IMR-90 (cell line): ENCODE measurements at regions not wholly inside any gene's neighbourhood (a gene's known extent, or its start where the extent isn't known, plus 50 kb on each side); places are given as distances from the start of the nearest gene placed in this dataset.

ENCODE experiments used
- ATAC-seq: fragments of 200-7000 bp; cut with Tn5 transposase; 2 replicates; pipeline ENCODE4 v1.9.1; 2020; ENCODE audit warnings: low read depth, mild to moderate bottlenecking, moderate library complexity
- BruUV-seq: library from RNA; stranded (reverse); fragments of 400-500 nt; replicated peaks from 2 replicates; lab custom pipeline; 2021; lab: Mats Ljungman, UMichigan
- CTCF ChIA-PET: fragments of 300-600 bp; formaldehyde crosslinking; extraction: SDS; loops from one replicate; lab custom pipeline; 2021; ENCODE audit warnings: antibody characterized with exemption; lab: Yijun Ruan, JAX
- POLR2A ChIA-PET: fragments of 300-600 bp; sonication (Branson Sonifier 250); formaldehyde crosslinking; loops from one replicate; lab custom pipeline; 2022; ENCODE audit warnings: antibody characterized with exemption; ENCODE audit not compliant: unreplicated experiment; lab: Charles Lee
- DNase-seq: peaks from one replicate; pipeline ENCODE4 v3.0.0; 2013
- H2AFZ ChIP-seq: replicated peaks from 2 replicates; pipeline ENCODE3; 2013; ENCODE audit warnings: low read length, mild to moderate bottlenecking; ENCODE audit not compliant: poor library complexity
- H2AK5ac ChIP-seq: 2 replicates; pipeline ENCODE4 v1.6.1; 2013; ENCODE audit warnings: low read depth, low read length, inconsistent platforms
- H2AK9ac ChIP-seq: replicated peaks from 2 replicates; pipeline ENCODE3; 2013; ENCODE audit warnings: mild to moderate bottlenecking, low read depth, low read length, moderate library complexity; ENCODE audit not compliant: poor library complexity
- H2BK120ac ChIP-seq: 2 replicates; pipeline ENCODE4 v1.6.1; 2013; ENCODE audit warnings: low read depth, low read length, inconsistent platforms
- H2BK15ac ChIP-seq: 3 replicates; pipeline ENCODE4 v1.6.1; 2013; ENCODE audit warnings: low read depth, low read length, inconsistent platforms
- H2BK20ac ChIP-seq: 2 replicates; pipeline ENCODE4 v1.6.1; 2013; ENCODE audit warnings: low read depth, mild to moderate bottlenecking, inconsistent platforms, low read length, moderate library complexity
- H2BK5ac ChIP-seq: 2 replicates; pipeline ENCODE4 v1.6.1; 2013; ENCODE audit warnings: mild to moderate bottlenecking, low read depth, low read length, inconsistent platforms; ENCODE audit not compliant: poor library complexity, severe bottlenecking
- H3K14ac ChIP-seq: replicated peaks from 2 replicates; pipeline ENCODE4 v1.6.1; 2013; ENCODE audit warnings: low read depth, low read length, inconsistent platforms
- H3K18ac ChIP-seq: 2 replicates; pipeline ENCODE4 v1.6.1; 2013; ENCODE audit warnings: low read depth, low read length, control low read depth
- H3K23ac ChIP-seq: 2 replicates; pipeline ENCODE4 v1.6.1; 2013; ENCODE audit warnings: low read depth, low read length, inconsistent platforms
- H3K27ac ChIP-seq: 2 replicates; pipeline ENCODE4 v1.5.1; 2013; ENCODE audit warnings: mild to moderate bottlenecking, control low read depth, low read length; ENCODE audit not compliant: insufficient read depth
- H3K27me3 ChIP-seq: 2 replicates; pipeline ENCODE4 v1.6.1; 2013; ENCODE audit warnings: low read length; ENCODE audit not compliant: control insufficient read depth, insufficient read depth
- H3K36me3 ChIP-seq: 2 replicates; pipeline ENCODE4 v1.6.1; 2013; ENCODE audit warnings: low read length, mixed read lengths; ENCODE audit not compliant: control insufficient read depth, insufficient read depth
- H3K4ac ChIP-seq: 2 replicates; pipeline ENCODE4 v1.6.1; 2013; ENCODE audit warnings: low read depth, low read length, inconsistent platforms
- H3K4me1 ChIP-seq: 2 replicates; pipeline ENCODE4 v1.6.1; 2013; ENCODE audit warnings: low read length, mixed read lengths; ENCODE audit not compliant: control insufficient read depth, insufficient read depth
- H3K4me2 ChIP-seq: 2 replicates; pipeline ENCODE4 v1.6.1; 2013; ENCODE audit warnings: low read depth, mild to moderate bottlenecking, control low read depth, low read length, moderate library complexity
- H3K4me3 ChIP-seq: 2 replicates; pipeline ENCODE4 v1.5.1; 2013; ENCODE audit warnings: low read depth, mild to moderate bottlenecking, control low read depth, low read length, moderate library complexity; ENCODE audit not compliant: insufficient read depth
- H3K56ac ChIP-seq: 2 replicates; pipeline ENCODE4 v1.6.1; 2013; ENCODE audit warnings: low read length, inconsistent platforms; ENCODE audit not compliant: insufficient read depth; ENCODE audit errors: extremely low read depth
- H3K79me1 ChIP-seq, 2 experiments: 2 replicates each; pipeline ENCODE4 v1.6.1; 2013; ENCODE audit warnings: low read length in 2 of 2, inconsistent platforms in 1 of 2, low read depth in 1 of 2
- H3K9ac ChIP-seq: 2 replicates; pipeline ENCODE4 v1.6.1; 2013; ENCODE audit warnings: low read depth, low read length, control low read depth
- H3K9me1 ChIP-seq: 2 replicates; pipeline ENCODE4 v1.6.1; 2013; ENCODE audit warnings: low read length, inconsistent platforms; ENCODE audit not compliant: insufficient read depth
- H3K9me3 ChIP-seq: 2 replicates; pipeline ENCODE4 v1.6.1; 2013; ENCODE audit warnings: low read length; ENCODE audit not compliant: control insufficient read depth, insufficient read depth
- H4K20me1 ChIP-seq: 2 replicates; pipeline ENCODE4 v1.6.1; 2013; ENCODE audit warnings: low read length, inconsistent platforms; ENCODE audit not compliant: insufficient read depth
- H4K5ac ChIP-seq: 2 replicates; pipeline ENCODE4 v1.6.1; 2013; ENCODE audit warnings: mild to moderate bottlenecking, low read depth, low read length, control low read depth
- H4K8ac ChIP-seq, 2 experiments: 2 replicates each; pipeline ENCODE4 v1.6.1; 2013; ENCODE audit warnings: low read depth in 2 of 2, low read length in 2 of 2, control low read depth in 1 of 2, inconsistent platforms in 1 of 2
- H4K91ac ChIP-seq: 2 replicates; pipeline ENCODE4 v1.6.1; 2013; ENCODE audit warnings: low read depth, low read length, inconsistent platforms; ENCODE audit not compliant: insufficient read depth
- CEBPB ChIP-seq: IDR thresholded peaks from 2 replicates; pipeline ENCODE4 v1.6.1; 2012; ENCODE audit warnings: low read depth, low read length, improper control_type of control experiment
- CHD1 ChIP-seq: IDR thresholded peaks from 2 replicates; pipeline ENCODE4 v1.6.1; 2012; ENCODE audit warnings: low read depth, low read length, improper control_type of control experiment
- CTCF ChIP-seq: conservative IDR thresholded peaks from 2 replicates; pipeline ENCODE4 v1.5.1; 2012; ENCODE audit warnings: mild to moderate bottlenecking, low read depth, low read length, improper control_type of control experiment
- ELK1 ChIP-seq: fragments of 150-350 bp; IDR thresholded peaks from 2 replicates; pipeline ENCODE4 v1.6.1; 2016; ENCODE audit warnings: low read depth, mild to moderate bottlenecking, low read length, moderate library complexity, borderline replicate concordance
- MAFK ChIP-seq: IDR thresholded peaks from 2 replicates; pipeline ENCODE4 v1.6.1; 2012; ENCODE audit warnings: low read depth, low read length, improper control_type of control experiment
- MAZ ChIP-seq: IDR thresholded peaks from 2 replicates; pipeline ENCODE4 v1.6.1; 2012; ENCODE audit warnings: low read depth, mild to moderate bottlenecking, low read length, improper control_type of control experiment, moderate library complexity, borderline replicate concordance
- MXI1 ChIP-seq: IDR thresholded peaks from 2 replicates; pipeline ENCODE4 v1.6.1; 2012; ENCODE audit warnings: low read depth, mild to moderate bottlenecking, low read length, moderate library complexity, borderline replicate concordance
- NFE2L2 ChIP-seq: fragments of 150-350 bp; IDR thresholded peaks from 2 replicates; pipeline ENCODE4 v1.6.1; 2016; ENCODE audit warnings: low read depth, mild to moderate bottlenecking, low read length
- POLR2A ChIP-seq: IDR thresholded peaks from 2 replicates; pipeline ENCODE4 v1.6.1; 2012; ENCODE audit warnings: mild to moderate bottlenecking, low read depth, low read length
- RAD21 ChIP-seq: IDR thresholded peaks from 2 replicates; pipeline ENCODE4 v1.6.1; 2012; ENCODE audit warnings: low read length, improper control_type of control experiment
- RFX5 ChIP-seq: IDR thresholded peaks from 2 replicates; pipeline ENCODE4 v1.8.0; 2012; ENCODE audit warnings: low read depth, mild to moderate bottlenecking, low read length, moderate library complexity
- SMC3 ChIP-seq: fragments of 150-350 bp; IDR thresholded peaks from 2 replicates; pipeline ENCODE4 v1.6.1; 2016; ENCODE audit warnings: low read depth, mild to moderate bottlenecking, antibody characterized with exemption, low read length, moderate library complexity
- USF2 ChIP-seq: fragments of 150-350 bp; IDR thresholded peaks from 2 replicates; pipeline ENCODE4 v1.6.1; 2017; ENCODE audit warnings: mild to moderate bottlenecking, antibody characterized with exemption, low read length, low read depth
- WGBS, 2 experiments: methylation state at CpG; one replicate each; pipeline versions ENCODE4 v1.1.5 to v1.1.7; 2013; ENCODE audit warnings: missing lambda C conversion rate in 2 of 2; ENCODE audit not compliant: insufficient read length in 1 of 2; ENCODE audit errors: extremely low coverage in 2 of 2; 5-methylcytosine and 5-hydroxymethylcytosine counted together
- dilution Hi-C: fragments of 300-500 bp; cut with HindIII; formaldehyde crosslinking; loops from one replicate; pipeline ENCODE4 v1.14.3; 2018; ENCODE audit warnings: low sequenced_read_pairs; ENCODE audit not compliant: unreplicated experiment
- in situ Hi-C: fragments of 300-500 bp; cut with MboI; formaldehyde crosslinking; loops from 3 replicates; pipeline ENCODE4 v1.14.3; 2019; ENCODE audit warnings: low sequenced_read_pairs, inconsistent platforms, mixed read lengths
- intact Hi-C: fragments of 100-400 bp; cut with micrococcal nuclease; formaldehyde crosslinking; loops from 2 replicates; pipeline ENCODE4 v1.10.0; 2022

GRCh38 chr7:25662841-25663800 is 434.8 kb upstream of the NPVF start:
- dilution Hi-C loops = no loop called here
- no peaks in the 10 kb centered on the region for H4K20me1 ChIP-seq
- TF ChIP-seq CHD1 (no peak), ELK1 (no peak), USF2 (no peak), CTCF (no peak), SMC3 (no peak), MAFK (no peak), MXI1 (no peak), CEBPB (no peak), RFX5 (no peak), POLR2A (no peak), NFE2L2 (no peak), RAD21 (no peak), MAZ (no peak)

More at GRCh38 chr7:25662841-25663800, 434.8 kb upstream of the NPVF start:
- Histone ChIP-seq H2BK15ac (no peak overlapping the region), H3K27me3 (no peaks in the 10 kb centered on the region; the same call in 1 of the 2 replicates), H2AK5ac (no peak overlapping the region), H3K9me3 (no peaks in the 10 kb centered on the region), H3K9ac (no peak overlapping the region), H2BK5ac (no peak overlapping the region), H3K4me2 (no peak overlapping the region), H4K91ac (no peak overlapping the region), H3K36me3 (no peaks in the 10 kb centered on the region), H3K18ac (no peak overlapping the region), H4K5ac (no peak overlapping the region), H3K4me3 (no peak overlapping the region), H3K9me1 (no peaks in the 10 kb centered on the region), H3K79me1 (no peaks in the 10 kb centered on the region), H3K4ac (no peak overlapping the region), H2BK20ac (no peak overlapping the region), H3K4me1 (no peaks in the 10 kb centered on the region), H4K8ac (no peak overlapping the region), H3K23ac (no peak overlapping the region), H3K56ac (no peak overlapping the region), H3K27ac (no peak overlapping the region), H2AK9ac (no peak overlapping the region), H2AFZ (no peak overlapping the region), H3K14ac (no peak overlapping the region), H2BK120ac (no peak overlapping the region)
- DNase-seq = no peak
- BruUV-seq = no TSS peak
- ChIA-PET CTCF (no interaction called here), POLR2A (no interaction called here)
- intact Hi-C loops = no loop called here
- in situ Hi-C loops = no loop called here
- no peak for ATAC-seq
- WGBS, 2 experiments = 30% methylated on average over 2 of the region's 10 CpGs; no CpG with 5 or more reads in 1 of the 2 experiments
